ENCODE measurements at regions not wholly inside any gene's neighbourhood (a gene's known extent, or its start where the extent isn't known, plus 50 kb on each side); places are given as distances from the start of the nearest gene placed in this dataset.

GRCh38 chr1:2867087-2867425 lies 65.6 kb upstream of the TTC34 start:
- no peak for TF ChIP-seq CTCF (IDR thresholded peaks at IDR 0.05)
- no peak for TF ChIP-seq POLR2A (IDR thresholded peaks at IDR 0.05)
- intact Hi-C loops (cut with DNase I) = no loop called here
- H3K9me3 ChIP-seq (replicated peaks in 1 of 3) = peaks cover 0 to 15% (median 0%) of the 10 kb centered on the region in 3 donors
- WGBS, 4 donors = 67 to 79% (median 75%) methylated on average over 10 to 11 of the region's 11 CpGs
- no peak overlapping the region for H3K4me3 ChIP-seq
- no peak for DNase-seq
- H3K36me3 ChIP-seq (replicated peaks in 1 of 2) = no peaks in the 10 kb centered on the region
- peaks cover 20% of the 10 kb centered on the region for H3K27me3 ChIP-seq
- H3K27ac ChIP-seq = no peak overlapping the region
- H3K4me1 ChIP-seq (replicated peaks in 1 of 2) = no peaks in the 10 kb centered on the region

- H3K4me3 ChIP-seq = no peak overlapping the region
- TF ChIP-seq CTCF (IDR thresholded peaks at IDR 0.05) = no peak
- TF ChIP-seq POLR2A (IDR thresholded peaks at IDR 0.05) = no peak
- intact Hi-C loops (cut with DNase I) = no loop called here
- 29 to 60% (median 44%) methylated on average over 1 to 10 of the region's 10 CpGs for WGBS, 4 donors
- H3K27me3 ChIP-seq = peaks cover 20% of the 10 kb centered on the region
- no peaks in the 10 kb centered on the region for H3K4me1 ChIP-seq (replicated peaks in 1 of 2)
- no peak overlapping the region for H3K27ac ChIP-seq
- peaks cover 0 to 16% (median 0%) of the 10 kb centered on the region in 3 donors for H3K9me3 ChIP-seq (replicated peaks in 1 of 3)
- H3K36me3 ChIP-seq (replicated peaks in 1 of 2) = no peaks in the 10 kb centered on the region
- DNase-seq = no peak
Measured at GRCh38 chr1:2867861-2868260, 66.4 kb upstream of the TTC34 start.

DNA sequence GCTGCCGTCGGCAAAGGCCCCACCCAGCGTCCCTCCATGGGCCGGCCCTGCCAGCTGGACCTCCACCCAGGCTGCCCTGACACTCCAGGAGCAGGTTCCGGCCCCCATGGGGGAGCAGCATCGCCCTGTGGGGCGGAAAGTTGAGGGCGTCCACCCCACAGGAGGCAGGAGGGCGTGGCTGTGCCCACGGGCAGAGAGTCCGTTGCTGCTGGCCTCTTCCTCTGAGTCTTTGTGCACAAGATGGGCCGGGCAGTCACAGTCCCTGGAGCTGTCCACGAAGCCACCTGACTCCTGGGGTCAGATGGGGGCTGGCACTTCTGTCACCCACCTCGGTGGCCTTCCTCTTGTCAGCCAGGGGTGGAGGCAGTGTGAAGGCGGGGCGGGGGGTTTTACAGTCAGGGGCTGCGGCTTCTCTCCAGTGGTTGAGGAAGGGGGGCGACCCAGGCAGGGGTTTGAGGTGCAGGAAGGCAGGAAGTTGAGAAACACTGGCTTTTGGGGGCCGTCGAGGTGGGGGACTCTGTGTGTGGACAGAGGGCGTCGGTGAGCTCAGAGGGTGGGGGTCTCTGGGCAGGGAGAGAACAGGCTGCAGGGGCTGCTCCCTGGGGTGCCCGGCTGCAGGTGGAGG lies 67.2 kb upstream of the TTC34 start:
- TF ChIP-seq POLR2A (IDR thresholded peaks at IDR 0.05) = no peak
- no peak for TF ChIP-seq CTCF (IDR thresholded peaks at IDR 0.05)
- Histone ChIP-seq H3K4me3 (no peak overlapping the region), H3K4me1 (replicated peaks in 1 of 2) (no peaks in the 10 kb centered on the region), H3K9me3 (replicated peaks in 1 of 3) (peaks cover 0 to 16% (median 0%) of the 10 kb centered on the region in 3 donors), H3K27ac (no peak overlapping the region), H3K36me3 (replicated peaks in 1 of 2) (no peaks in the 10 kb centered on the region), H3K27me3 (peaks cover 20% of the 10 kb centered on the region)
- intact Hi-C loops (cut with DNase I) = no loop called here
- DNase-seq = no peak
- WGBS, 4 donors = 64 to 75% (median 68%) methylated on average over 15 to 23 of the region's 23 CpGs

GRCh38 chr1:2871246-2871815 lies 69.8 kb upstream of the TTC34 start:
- Histone ChIP-seq H3K36me3 (replicated peaks in 1 of 2) (no peaks in the 10 kb centered on the region), H3K27me3 (peaks cover 13% of the 10 kb centered on the region), H3K4me3 (no peak overlapping the region), H3K27ac (no peak overlapping the region), H3K4me1 (replicated peaks in 1 of 2) (no peaks in the 10 kb centered on the region), H3K9me3 (replicated peaks in 1 of 3) (peaks cover 0 to 16% (median 0%) of the 10 kb centered on the region in 3 donors)
- TF ChIP-seq POLR2A (IDR thresholded peaks at IDR 0.05) (no peak), CTCF (IDR thresholded peaks at IDR 0.05) (no peak)
- no peak for DNase-seq
- WGBS, 4 donors = 92 to 96% (median 94%) methylated on average over 6 of the region's 6 CpGs
- intact Hi-C loops (cut with DNase I) = no loop called here

All from adrenal gland (tissue), 9 donors.